Body of pancreas (tissue), 4 donors: ENCODE measurements at regions not wholly inside any gene's neighbourhood (a gene's known extent, or its start where the extent isn't known, plus 50 kb on each side); places are given as distances from the start of the nearest gene placed in this dataset.

ENCODE experiments used
- CTCF ChIP-seq, 7 experiments: fragments of 450-650 bp in 4 of 7; fragments of 200-600 bp in 3 of 7; sonication (generic) in 3 of 7; IDR thresholded peaks; one replicate each; pipeline ENCODE4 v1.5.1; 2016 to 2019; ENCODE audit warnings: antibody characterized with exemption in 7 of 7
- POLR2A ChIP-seq, 3 donors: fragments of 450-650 bp; IDR thresholded peaks; one replicate each; pipeline ENCODE4 v1.6.1; 2016; ENCODE audit warnings: antibody characterized with exemption in 3 of 3, mild to moderate bottlenecking in 2 of 3

- TF ChIP-seq CTCF (IDR thresholded peaks at IDR 0.05) (no peak), POLR2A (IDR thresholded peaks at IDR 0.05) (no peak)
These were observed 104.5 kb upstream of the ZPBP start for GRCh38 chr7:50197549-50197948.
